NCI-H2227 treated with DMSO at 0.1 percent for 48 hours (cell line): ENCODE measurements at regions not wholly inside any gene's neighbourhood (a gene's known extent, or its start where the extent isn't known, plus 50 kb on each side); places are given as distances from the start of the nearest gene placed in this dataset.
A peak's percentile ranks its signal among the peaks of the same experiment; 100 is the strongest.

Experiments
- DNase-seq: peaks from one replicate; lab custom pipeline; 2025; lab: John Stamatoyannopoulos, UW

- DNase-seq: no peak
These were observed 89.2 kb downstream of the KCNRG start for GRCh38 chr13:50104493-50104892.

- no peak for DNase-seq
These were observed 91.3 kb downstream of the KCNRG start for GRCh38 chr13:50106559-50106958.

- no peak for DNase-seq
These were observed 92.0 kb downstream of the KCNRG start for GRCh38 chr13:50107205-50107604.

GRCh38 chr13:50114961-50115360 lies 99.7 kb downstream of the KCNRG start:
- DNase-seq: no peak

- DNase-seq: no peak
These were observed 100.5 kb downstream of the KCNRG start for GRCh38 chr13:50115695-50116094.

GRCh38 chr13:50116430-50116973 lies 101.3 kb downstream of the KCNRG start:
- no peak for DNase-seq

GRCh38 chr13:50119591-50119990 lies 104.3 kb downstream of the KCNRG start:
- peak; percentile 15 for DNase-seq

- no peak for DNase-seq
These were observed 107.2 kb downstream of the KCNRG start for GRCh38 chr13:50122455-50122854.

GRCh38 chr13:50123002-50123401 lies 107.8 kb downstream of the KCNRG start:
- no peak for DNase-seq

- DNase-seq: peak; percentile 38
These were observed 108.2 kb downstream of the KCNRG start for GRCh38 chr13:50123515-50123861.

GRCh38 chr13:50123862-50124535 lies 108.8 kb downstream of the KCNRG start:
- peak; percentile 91 for DNase-seq

- DNase-seq: peak; percentile 50
These were observed 109.5 kb downstream of the KCNRG start for GRCh38 chr13:50124536-50125303.

GRCh38 chr13:50125304-50125553 lies 110.0 kb downstream of the KCNRG start:
- no peak for DNase-seq

- peak; percentile 82 for DNase-seq
These were observed 110.5 kb downstream of the KCNRG start for GRCh38 chr13:50125554-50126262.

GRCh38 chr13:50126263-50126992 lies 111.2 kb downstream of the KCNRG start:
- peak; percentile 57 for DNase-seq

- DNase-seq: no peak
These were observed 111.9 kb downstream of the KCNRG start for GRCh38 chr13:50126993-50127725.

GRCh38 chr13:50127726-50128291 lies 112.6 kb downstream of the KCNRG start:
- no peak for DNase-seq

GRCh38 chr13:50128428-50128931 lies 113.2 kb downstream of the KCNRG start:
- no peak for DNase-seq

GRCh38 chr13:50129081-50129705 lies 113.9 kb downstream of the KCNRG start:
- DNase-seq: no peak

GRCh38 chr13:50129706-50130122 lies 114.5 kb downstream of the KCNRG start:
- no peak for DNase-seq
